Karpas-422 (cell line): ENCODE measurements at regions not wholly inside any gene's neighbourhood (a gene's known extent, or its start where the extent isn't known, plus 50 kb on each side); places are given as distances from the start of the nearest gene placed in this dataset. TPM values are rescaled to one million over a fixed set of nuclear protein-coding genes. Genes with fewer than 3 reads are reported as not detected.

ENCODE experiments used
- DNase-seq: peaks from one replicate; pipeline ENCODE4 v3.0.0-alpha.2; 2015
- H2AFZ ChIP-seq: fragments of 200-600 bp; sonication (generic); 2 replicates; pipeline ENCODE4 v1.6.1; 2014; ENCODE audit warnings: antibody characterized with exemption, low read length, mixed read lengths
- H3K27ac ChIP-seq: fragments of 200-600 bp; sonication (generic); 2 replicates; pipeline ENCODE4 v1.5.1; 2014; ENCODE audit warnings: mild to moderate bottlenecking, low read length, moderate library complexity
- H3K27me3 ChIP-seq: fragments of 200-600 bp; sonication (generic); 2 replicates; pipeline ENCODE4 v1.6.1; 2014; ENCODE audit warnings: low read length, mixed read lengths
- H3K36me3 ChIP-seq: fragments of 200-600 bp; sonication (generic); 2 replicates; pipeline ENCODE4 v1.6.1; 2014; ENCODE audit warnings: low read length, mixed read lengths; ENCODE audit not compliant: insufficient read depth
- H3K4me1 ChIP-seq: fragments of 200-600 bp; sonication (generic); 2 replicates; pipeline ENCODE4 v1.6.1; 2014; ENCODE audit warnings: mild to moderate bottlenecking, low read length, mixed read lengths
- H3K4me2 ChIP-seq: fragments of 200-600 bp; sonication (generic); 2 replicates; pipeline ENCODE4 v1.6.1; 2014; ENCODE audit warnings: low read length, low read depth, mild to moderate bottlenecking; ENCODE audit not compliant: poor library complexity, severe bottlenecking
- H3K4me3 ChIP-seq: fragments of 200-600 bp; sonication (generic); 2 replicates; pipeline ENCODE4 v1.5.1; 2014; ENCODE audit warnings: mild to moderate bottlenecking, antibody characterized with exemption, low read length, mixed read lengths
- H3K79me2 ChIP-seq: fragments of 200-600 bp; sonication (generic); 2 replicates; pipeline ENCODE4 v1.6.1; 2014; ENCODE audit warnings: mild to moderate bottlenecking, low read length, mixed read lengths
- H3K9ac ChIP-seq: fragments of 200-600 bp; sonication (generic); 2 replicates; pipeline ENCODE4 v1.6.0; 2014; ENCODE audit warnings: low read length
- H3K9me2 ChIP-seq: fragments of 200-600 bp; sonication (generic), shearing (Covaris generic); replicated peaks from 2 replicates; pipeline ENCODE4 v1.6.0; 2014; ENCODE audit warnings: mild to moderate bottlenecking, low read length, moderate library complexity; ENCODE audit not compliant: insufficient read depth
- H3K9me3 ChIP-seq: fragments of 300-700, 200-600 bp; sonication (generic); 2 replicates; pipeline ENCODE4 v1.6.1; 2014; ENCODE audit warnings: low read length, mixed read lengths
- H4K20me1 ChIP-seq: fragments of 200-600 bp; sonication (generic); 2 replicates; pipeline ENCODE4 v1.6.1; 2014; ENCODE audit warnings: mild to moderate bottlenecking, antibody characterized with exemption, low read length, low read depth; ENCODE audit not compliant: insufficient read depth
- small RNA-seq: library from RNA; depleted of rRNA; stranded (forward); fragments of <200 nt; gene quantifications from one replicate; pipeline ENCODE3, GENCODE V24; 2014

DNA sequence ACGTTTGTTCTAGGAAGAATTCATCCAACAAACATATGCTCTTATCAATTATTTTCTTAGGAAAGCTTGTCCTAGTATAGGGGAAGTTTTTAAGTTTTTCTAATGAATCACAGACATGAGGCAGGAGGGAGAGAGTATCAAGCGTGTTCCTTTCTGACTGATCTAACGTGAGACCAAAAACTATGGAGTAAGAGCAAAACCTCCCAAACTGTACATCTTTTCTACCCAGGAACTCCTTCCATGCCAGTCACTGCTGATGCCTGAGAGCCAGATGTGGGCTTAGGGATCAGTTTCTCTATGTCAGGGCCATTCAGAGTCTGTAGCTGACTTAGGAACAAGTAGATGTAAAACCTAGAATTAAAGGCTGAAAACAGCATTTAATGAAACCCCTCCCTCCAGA is 51.7 kb upstream of the NFIB start:
- H3K36me3 ChIP-seq = no peaks in the 10 kb centered on the region
- H4K20me1 ChIP-seq = no peaks in the 10 kb centered on the region
- H3K4me2 ChIP-seq = no peak overlapping the region
- no peak overlapping the region for H2AFZ ChIP-seq
- no peak overlapping the region for H3K9ac ChIP-seq
- H3K27ac ChIP-seq = no peak overlapping the region
- H3K4me3 ChIP-seq = no peak overlapping the region
- H3K9me2 ChIP-seq = no peaks in the 10 kb centered on the region
- H3K79me2 ChIP-seq = no peaks in the 10 kb centered on the region
- DNase-seq = no peak
- H3K4me1 ChIP-seq = no peaks in the 10 kb centered on the region
- H3K9me3 ChIP-seq = no peaks in the 10 kb centered on the region
- no peaks in the 10 kb centered on the region for H3K27me3 ChIP-seq

Small RNA genes in the stretch of these regions (small RNA-seq; reads per million reads assigned to genes)
- not detected for gene AL159169.1
